ENCODE measurements at regions not wholly inside any gene's neighbourhood (a gene's known extent, or its start where the extent isn't known, plus 50 kb on each side); places are given as distances from the start of the nearest gene placed in this dataset.

DNA sequence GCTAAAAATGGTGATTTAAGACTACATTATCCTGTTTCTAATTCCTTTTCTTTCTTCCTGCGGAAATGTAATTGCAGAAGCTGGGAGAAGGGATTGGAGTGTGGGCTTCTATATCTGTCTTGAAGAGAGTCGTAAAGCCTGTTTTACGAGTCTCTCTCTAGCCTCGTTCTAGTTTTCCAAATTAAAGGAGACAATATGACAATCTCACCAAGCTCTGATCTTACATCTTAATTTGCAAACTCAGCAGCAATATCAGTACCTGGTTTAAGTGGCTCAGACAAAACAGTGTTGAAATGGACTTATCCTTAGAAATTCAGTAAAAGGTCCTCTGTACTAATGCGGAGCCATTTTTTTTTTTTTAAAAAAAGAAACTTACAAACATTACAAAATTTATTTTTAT lies 349.5 kb upstream of the HAND2 start:
- TF ChIP-seq ZNF384 (IDR thresholded peaks at IDR 0.05; ENCODE audit: low read depth, low read length) (no peak), CEBPZ (IDR thresholded peaks at IDR 0.05; ENCODE audit: borderline replicate concordance, low read depth, low read length) (no peak), EZH2 (IDR thresholded peaks at IDR 0.05; ENCODE audit: borderline replicate concordance, low read depth, low read length) (no peak), ZNF347 (CRISPR knock-in tag; IDR thresholded peaks at IDR 0.05; ENCODE audit: low read depth) (no peak), ZBED1 (IDR thresholded peaks at IDR 0.05) (no peak), ATF2 (CRISPR knock-in tag; IDR thresholded peaks at IDR 0.05) (no peak), GABPA (tag; conservative IDR thresholded peaks at IDR 0.05; ENCODE audit: low read depth) (no peak), CBFB (CRISPR knock-in tag; IDR thresholded peaks at IDR 0.05) (no peak)

Data from K562 (cell line).